NCI-H1105 treated with DMSO at 0.1 percent for 48 hours (cell line): ENCODE measurements at regions not wholly inside any gene's neighbourhood (a gene's known extent, or its start where the extent isn't known, plus 50 kb on each side); places are given as distances from the start of the nearest gene placed in this dataset.
"Not testable (repeated sequence)": the region's sequence is repeated elsewhere in the genome, so short reads cannot be mapped to it uniquely, and the experiment has no call there.

ENCODE experiments used
- DNase-seq: peaks from one replicate; lab custom pipeline; 2025; lab: John Stamatoyannopoulos, UW

- DNase-seq = no peak
Measured at GRCh38 chr2:5150871-5151270, 541.3 kb upstream of the SOX11 start.

DNA sequence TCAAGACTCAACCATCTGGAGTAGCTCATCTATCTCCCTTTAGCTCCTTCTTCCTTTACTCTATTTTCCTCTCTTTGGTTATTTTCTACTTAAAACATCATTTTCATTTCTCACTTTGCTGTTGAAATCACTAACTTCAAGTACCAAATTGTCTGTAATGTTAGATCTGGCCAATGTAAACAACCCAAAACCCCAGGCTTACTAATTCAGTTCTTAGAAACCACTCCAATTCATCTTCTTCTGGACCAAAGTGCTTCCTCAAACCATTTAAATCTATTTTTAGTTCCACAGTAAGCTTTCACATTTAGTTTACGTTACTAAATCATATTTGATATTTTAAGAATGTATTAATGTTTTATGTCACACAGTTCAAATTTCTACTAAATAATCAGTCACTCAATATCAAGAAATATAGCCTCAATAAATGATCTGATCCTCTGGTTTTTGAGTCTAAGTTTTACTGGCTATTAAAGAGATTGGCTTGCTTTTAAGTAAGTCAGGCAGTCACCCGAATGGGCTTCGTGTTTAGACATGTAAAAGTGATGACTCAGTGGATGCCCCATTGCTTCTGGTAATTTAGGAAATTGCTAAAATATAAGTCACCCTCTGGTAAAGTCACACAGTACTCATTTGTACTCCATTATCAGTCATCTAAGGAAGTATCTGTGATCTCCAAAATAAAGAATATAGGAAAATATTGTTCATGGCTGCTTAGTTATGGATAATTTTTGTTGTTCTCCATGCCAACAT, 527.2 kb upstream of the SOX11 start:
- peak; percentile 4 for DNase-seq

- no peak for DNase-seq
Measured at GRCh38 chr2:5172923-5173322, 519.3 kb upstream of the SOX11 start.

DNA sequence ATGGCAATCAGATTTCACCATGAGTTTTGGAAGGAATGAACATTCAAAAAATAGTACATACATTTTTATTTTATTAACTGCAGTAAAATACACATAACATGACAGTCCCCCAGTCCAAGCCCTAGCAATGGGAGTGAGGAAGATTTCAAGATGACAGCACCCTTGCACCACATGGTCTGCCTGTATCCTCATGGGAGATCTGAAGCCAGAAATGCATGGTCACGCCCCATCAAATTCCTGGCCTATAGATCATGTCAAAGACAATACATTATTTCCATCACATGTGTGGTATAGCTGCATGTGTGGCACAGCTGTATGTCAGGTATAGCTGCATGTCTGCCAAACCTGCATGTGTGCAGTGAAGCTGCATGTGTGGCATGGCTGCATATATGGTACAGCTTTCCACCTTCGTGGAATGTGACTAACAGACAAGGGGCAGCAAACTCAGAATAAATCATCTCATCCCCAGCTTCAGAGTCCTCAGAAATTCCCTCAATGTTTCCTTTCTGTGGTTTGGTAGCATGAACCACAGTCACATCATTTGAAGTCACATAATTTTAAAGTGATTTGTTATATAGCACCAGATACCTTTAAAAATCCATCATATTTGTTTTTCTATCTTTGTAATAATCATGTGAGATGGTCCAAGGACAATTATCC, 518.2 kb upstream of the SOX11 start:
- DNase-seq = no peak

GRCh38 chr2:5175231-5175630, 517.0 kb upstream of the SOX11 start:
- DNase-seq = no peak

DNA sequence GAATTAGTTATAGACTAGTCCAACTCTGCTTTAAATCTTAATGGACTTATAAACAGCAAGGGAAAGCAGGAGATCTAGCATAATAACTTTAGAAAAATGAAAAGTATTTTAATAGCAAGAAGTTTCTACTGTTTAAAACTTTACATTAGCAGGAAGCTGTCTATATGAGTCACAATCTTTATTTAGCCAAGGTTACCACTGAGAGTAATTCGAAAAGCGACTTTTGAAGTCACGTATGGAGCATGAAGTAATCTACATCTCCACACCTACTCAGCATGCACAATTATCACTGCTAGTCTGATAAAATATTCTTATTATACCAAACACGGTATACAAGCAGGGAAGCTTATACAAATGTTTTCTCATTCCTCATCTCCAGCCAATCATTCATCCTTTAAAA, 515.4 kb upstream of the SOX11 start:
- DNase-seq = no peak

- no peak for DNase-seq
Measured at GRCh38 chr2:5183031-5183430, 509.2 kb upstream of the SOX11 start.

- DNase-seq = no peak
Measured at GRCh38 chr2:5187283-5187682, 504.9 kb upstream of the SOX11 start.

GRCh38 chr2:5188636-5189035, 503.5 kb upstream of the SOX11 start:
- no peak for DNase-seq

DNA sequence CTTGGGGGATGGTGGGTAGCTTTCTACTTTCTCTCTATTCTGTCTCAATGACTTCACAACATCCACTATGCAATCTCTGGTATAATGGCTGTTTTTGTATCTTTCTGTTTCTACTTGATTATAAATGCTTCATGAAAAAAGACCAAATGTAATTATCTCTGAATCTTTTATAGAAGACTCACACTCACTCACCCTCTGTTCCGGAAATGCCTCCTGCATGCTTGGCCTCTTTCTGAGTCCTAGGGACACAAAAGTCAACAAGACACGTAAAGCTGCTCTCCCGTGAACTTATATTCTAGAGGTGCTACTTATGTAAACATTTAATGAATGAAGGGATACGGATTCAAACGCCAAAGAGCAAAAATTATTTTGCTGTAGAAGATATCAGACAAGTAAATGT, 502.2 kb upstream of the SOX11 start:
- no peak for DNase-seq

DNA sequence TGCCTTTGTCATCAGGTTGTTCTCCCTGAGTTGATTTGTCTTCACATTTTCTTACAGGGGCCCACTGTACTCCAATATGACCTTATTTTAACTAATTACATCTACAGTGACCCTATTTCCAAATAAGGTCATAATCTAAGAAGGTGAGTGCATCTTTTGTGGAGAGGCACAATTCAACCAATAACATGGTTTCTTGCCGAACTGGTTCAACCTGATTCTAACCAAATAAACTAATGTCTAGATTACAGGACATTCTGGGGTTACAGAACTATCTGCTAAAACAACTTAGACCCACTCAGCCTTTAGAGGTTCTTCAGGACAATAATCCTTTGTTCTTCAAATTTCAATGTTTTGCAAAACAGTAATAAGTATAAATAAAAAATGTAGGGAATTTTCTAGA, 496.5 kb upstream of the SOX11 start:
- no peak for DNase-seq

DNA sequence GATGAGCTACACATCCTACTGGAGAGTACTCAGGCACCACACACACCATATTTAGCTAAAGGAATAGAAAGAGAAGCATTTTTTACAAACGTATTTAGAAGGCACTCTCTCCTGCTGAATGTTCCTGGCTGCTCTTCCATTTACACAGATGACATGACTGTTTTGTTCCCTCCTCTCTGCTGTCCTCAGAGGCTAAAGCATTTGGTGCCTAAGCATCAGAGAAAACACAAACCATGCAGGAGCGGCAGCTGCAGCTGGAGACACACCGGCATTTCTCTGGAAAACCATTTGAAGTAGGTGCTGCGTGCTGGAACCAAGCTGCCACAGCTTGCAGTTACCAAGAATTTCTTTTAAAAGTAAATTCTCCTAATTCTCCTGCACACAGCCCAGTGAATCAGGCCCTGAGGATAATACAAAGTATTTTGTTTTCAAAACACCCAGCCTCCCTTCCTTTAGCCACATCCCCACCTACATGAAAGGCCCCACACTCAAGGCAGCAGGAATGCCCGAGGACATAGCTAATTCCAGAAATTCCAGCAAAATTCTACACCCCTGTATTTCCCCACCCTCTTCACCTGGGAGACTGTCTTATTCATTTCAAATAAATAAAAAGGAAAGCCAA, 488.9 kb upstream of the SOX11 start:
- DNase-seq = no peak

- DNase-seq = not testable (repeated sequence)
Measured at GRCh38 chr2:5206742-5207141, 485.4 kb upstream of the SOX11 start.

DNA sequence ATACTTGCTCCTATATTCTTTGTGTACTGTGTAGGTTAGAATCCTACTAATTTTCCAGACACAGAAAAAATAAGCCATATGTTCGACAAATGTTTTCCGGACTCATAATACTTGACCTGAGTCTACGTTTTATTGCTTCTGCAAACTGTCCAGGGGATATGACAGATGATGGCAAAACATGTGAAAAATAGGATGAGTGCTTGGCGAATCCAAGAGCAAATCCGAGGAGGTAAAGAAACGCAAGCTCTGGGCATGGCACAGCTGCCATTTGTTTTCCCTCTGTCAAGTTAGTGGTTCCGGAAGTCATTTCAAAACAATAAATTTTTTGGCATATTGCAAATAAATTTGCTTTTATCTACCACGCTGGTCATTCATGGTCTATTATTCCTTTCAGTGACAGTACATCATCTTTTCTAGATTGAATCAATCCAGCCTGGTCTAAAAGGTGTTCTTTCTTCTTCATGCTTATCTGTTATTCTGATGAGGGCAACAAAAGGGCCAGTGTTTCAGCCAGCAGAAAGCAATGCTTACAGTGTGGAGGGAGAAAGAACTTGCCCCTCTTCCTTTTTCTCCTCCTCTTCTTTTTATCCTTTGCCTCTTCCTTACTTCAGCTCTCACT, 476.1 kb upstream of the SOX11 start:
- no peak for DNase-seq

GRCh38 chr2:5227062-5227699, 465.0 kb upstream of the SOX11 start:
- no peak for DNase-seq

DNA sequence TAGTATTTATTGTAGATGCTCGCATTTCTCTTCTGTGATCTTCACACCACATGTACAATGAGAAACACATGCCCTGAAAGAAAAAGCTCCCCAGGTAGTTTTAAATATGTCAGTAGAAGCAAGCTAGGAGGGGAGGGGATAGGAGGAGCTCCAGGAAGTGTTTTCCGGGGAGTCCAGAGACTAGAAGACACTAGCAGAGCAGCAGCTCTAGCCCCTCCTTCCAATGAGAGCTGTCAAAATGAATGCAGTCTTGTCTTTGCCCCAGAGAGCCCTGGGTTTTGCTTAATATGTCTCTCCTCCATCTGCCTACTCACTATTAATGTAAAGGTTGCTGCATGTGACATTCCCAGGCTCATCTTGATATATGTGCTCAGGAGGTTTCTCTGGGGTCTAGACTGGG, 462.6 kb upstream of the SOX11 start:
- DNase-seq = no peak

- no peak for DNase-seq
Measured at GRCh38 chr2:5230444-5230843, 461.7 kb upstream of the SOX11 start.

DNA sequence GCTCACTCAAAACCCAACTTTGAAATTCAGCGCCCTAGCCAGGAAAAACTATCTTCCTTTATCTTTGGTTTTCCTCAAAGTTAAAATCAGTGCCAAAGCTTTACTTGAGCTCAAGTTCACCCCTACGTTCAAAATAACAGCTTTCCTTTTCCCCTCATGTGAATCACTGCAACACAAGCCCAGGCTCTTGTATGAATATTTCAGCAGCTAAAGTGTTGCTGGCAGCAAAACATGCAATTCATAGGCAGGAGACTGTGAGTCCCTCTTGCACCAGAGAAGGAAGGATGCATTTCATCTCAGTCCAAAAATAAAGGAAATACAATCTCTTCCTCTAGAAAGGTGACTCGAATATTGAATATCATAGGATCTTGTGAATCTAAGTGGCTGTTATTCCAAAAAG, 461.3 kb upstream of the SOX11 start:
- no peak for DNase-seq

DNA sequence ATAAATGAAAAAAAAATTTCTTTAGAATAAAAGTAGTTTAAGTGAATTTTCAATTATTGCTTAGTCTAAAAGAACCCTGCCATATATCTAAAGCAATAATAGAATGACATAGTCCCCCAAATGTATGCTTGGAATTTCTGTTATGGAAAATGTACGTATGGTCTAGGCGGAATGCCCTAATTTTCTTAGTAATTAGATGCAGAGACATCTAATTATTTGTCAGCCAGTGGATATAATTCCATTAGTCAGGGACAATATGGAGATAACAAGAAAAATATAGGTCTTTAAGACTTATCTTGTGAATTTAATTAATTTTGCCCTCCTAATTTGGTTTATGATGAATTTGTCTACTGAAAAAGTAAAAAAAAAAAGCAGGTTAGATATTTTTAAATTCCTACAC, 460.9 kb upstream of the SOX11 start:
- no peak for DNase-seq

DNA sequence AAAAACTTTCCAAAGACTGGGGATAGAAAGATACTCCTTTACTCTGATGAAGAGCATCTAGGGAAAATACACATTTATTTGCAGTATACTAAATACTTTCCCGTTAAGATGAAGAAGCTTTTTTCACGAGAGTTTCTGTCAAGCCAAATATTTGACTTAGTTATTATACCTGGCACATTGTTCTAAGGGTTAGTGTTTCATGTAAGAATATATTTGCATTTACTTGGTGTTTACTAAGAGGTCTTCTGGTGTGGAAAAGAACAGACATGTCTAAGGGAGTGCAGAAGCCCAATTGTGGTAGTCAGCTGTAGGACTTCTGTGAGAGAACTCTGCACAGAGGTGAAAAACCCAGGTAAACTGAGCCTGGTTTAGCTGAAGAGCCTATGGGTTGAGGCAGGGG, 457.6 kb upstream of the SOX11 start:
- DNase-seq = no peak

- no peak for DNase-seq
Measured at GRCh38 chr2:5235701-5236100, 456.5 kb upstream of the SOX11 start.

- DNase-seq = no peak
Measured at GRCh38 chr2:5236249-5236648, 455.9 kb upstream of the SOX11 start.

GRCh38 chr2:5242751-5243150, 449.4 kb upstream of the SOX11 start:
- DNase-seq = no peak
